Uterus (tissue), 2 donors: ENCODE measurements at regions not wholly inside any gene's neighbourhood (a gene's known extent, or its start where the extent isn't known, plus 50 kb on each side); places are given as distances from the start of the nearest gene placed in this dataset.

Experiments used
- POLR2A ChIP-seq, 2 donors: fragments of 450-650 bp; IDR thresholded peaks; one replicate each; pipeline ENCODE4 v1.6.1; 2016; ENCODE audit warnings: antibody characterized with exemption in 2 of 2, mild to moderate bottlenecking in 1 of 2, moderate library complexity in 1 of 2
- TF ChIP-seq, protein P1 (sequence below), 4 experiments: fragments of 200-600 bp in 2 of 4; fragments of 450-650 bp in 2 of 4; sonication (generic) in 2 of 4; IDR thresholded peaks; one replicate each; pipeline ENCODE4 v1.5.1; 2016 to 2019; ENCODE audit warnings: antibody characterized with exemption in 4 of 4, mild to moderate bottlenecking in 2 of 4, moderate library complexity in 1 of 4

DNA sequence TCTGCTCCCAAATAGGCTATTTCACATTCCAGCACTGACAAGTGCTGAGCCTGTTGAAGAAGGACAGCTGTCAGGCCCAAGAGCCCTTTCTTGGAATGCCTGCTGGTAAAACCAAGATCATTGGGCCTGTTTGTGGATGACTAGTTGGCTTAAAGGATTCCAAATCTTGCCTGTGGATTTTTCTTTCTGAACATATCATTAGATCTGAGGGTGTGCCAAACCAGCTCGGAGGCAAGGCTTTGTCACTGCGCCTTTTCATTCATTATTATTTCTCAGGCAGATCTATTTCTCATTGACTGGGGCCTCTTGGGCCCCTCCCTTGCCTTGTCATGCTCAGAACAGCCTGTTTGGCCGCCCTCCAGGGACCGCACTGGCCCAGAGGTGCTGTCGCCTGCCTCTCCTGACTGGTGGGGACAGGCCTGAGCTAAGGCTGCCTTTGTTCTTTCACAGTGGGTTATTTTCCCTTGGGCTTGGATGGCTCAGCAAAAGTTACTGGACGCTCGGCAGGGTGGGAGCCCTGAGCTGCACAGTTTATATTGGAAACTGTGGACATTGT, 222.7 kb upstream of the SESN3 start:
- TF ChIP-seq, protein P1, sequence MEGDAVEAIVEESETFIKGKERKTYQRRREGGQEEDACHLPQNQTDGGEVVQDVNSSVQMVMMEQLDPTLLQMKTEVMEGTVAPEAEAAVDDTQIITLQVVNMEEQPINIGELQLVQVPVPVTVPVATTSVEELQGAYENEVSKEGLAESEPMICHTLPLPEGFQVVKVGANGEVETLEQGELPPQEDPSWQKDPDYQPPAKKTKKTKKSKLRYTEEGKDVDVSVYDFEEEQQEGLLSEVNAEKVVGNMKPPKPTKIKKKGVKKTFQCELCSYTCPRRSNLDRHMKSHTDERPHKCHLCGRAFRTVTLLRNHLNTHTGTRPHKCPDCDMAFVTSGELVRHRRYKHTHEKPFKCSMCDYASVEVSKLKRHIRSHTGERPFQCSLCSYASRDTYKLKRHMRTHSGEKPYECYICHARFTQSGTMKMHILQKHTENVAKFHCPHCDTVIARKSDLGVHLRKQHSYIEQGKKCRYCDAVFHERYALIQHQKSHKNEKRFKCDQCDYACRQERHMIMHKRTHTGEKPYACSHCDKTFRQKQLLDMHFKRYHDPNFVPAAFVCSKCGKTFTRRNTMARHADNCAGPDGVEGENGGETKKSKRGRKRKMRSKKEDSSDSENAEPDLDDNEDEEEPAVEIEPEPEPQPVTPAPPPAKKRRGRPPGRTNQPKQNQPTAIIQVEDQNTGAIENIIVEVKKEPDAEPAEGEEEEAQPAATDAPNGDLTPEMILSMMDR (IDR thresholded peaks at IDR 0.05): no peak
- TF ChIP-seq POLR2A (IDR thresholded peaks at IDR 0.05): no peak
